ENCODE measurements at regions not wholly inside any gene's neighbourhood (a gene's known extent, or its start where the extent isn't known, plus 50 kb on each side); places are given as distances from the start of the nearest gene placed in this dataset.
"Not testable (repeated sequence)": the region's sequence is repeated elsewhere in the genome, so short reads cannot be mapped to it uniquely, and the experiment has no call there.

DNA sequence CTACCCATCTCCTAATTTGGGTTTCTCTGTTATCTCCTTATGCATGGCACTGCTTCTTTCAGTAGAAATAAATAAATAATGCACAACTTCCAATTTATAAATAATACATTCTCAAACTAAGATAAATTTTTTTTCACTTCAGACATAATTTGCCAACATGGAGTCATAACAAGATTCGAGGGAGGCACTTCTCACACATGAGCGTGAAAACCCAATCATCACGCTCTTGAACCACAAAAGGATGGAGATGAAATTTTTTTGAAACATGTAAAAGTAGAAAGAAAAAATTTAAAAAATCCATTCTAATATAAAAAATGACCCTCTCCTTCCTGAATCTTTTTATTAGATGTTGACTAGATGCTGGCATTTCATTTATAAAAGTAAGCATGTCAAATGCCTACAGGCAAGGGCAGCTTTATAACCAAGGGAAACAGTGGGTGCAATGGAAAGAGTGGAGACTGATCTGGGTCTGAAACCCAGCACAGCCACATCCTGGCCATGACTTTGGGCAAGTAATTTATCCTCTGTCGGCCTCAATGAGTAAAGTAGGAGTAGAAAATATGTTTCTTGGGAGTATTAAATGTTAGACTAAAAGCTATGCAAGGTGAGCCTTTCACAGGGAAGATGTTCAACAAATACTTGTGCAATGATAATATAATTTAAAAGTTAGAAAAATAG lies 185.0 kb downstream of the STK31 start:
- no peak overlapping the region for H3K4me3 ChIP-seq (ENCODE audit: low read depth, low read length)
- TF ChIP-seq, protein P1, sequence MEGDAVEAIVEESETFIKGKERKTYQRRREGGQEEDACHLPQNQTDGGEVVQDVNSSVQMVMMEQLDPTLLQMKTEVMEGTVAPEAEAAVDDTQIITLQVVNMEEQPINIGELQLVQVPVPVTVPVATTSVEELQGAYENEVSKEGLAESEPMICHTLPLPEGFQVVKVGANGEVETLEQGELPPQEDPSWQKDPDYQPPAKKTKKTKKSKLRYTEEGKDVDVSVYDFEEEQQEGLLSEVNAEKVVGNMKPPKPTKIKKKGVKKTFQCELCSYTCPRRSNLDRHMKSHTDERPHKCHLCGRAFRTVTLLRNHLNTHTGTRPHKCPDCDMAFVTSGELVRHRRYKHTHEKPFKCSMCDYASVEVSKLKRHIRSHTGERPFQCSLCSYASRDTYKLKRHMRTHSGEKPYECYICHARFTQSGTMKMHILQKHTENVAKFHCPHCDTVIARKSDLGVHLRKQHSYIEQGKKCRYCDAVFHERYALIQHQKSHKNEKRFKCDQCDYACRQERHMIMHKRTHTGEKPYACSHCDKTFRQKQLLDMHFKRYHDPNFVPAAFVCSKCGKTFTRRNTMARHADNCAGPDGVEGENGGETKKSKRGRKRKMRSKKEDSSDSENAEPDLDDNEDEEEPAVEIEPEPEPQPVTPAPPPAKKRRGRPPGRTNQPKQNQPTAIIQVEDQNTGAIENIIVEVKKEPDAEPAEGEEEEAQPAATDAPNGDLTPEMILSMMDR (IDR thresholded peaks at IDR 0.05; ENCODE audit: borderline replicate concordance, insufficient read depth, low read depth, low read length): no peak

DNA sequence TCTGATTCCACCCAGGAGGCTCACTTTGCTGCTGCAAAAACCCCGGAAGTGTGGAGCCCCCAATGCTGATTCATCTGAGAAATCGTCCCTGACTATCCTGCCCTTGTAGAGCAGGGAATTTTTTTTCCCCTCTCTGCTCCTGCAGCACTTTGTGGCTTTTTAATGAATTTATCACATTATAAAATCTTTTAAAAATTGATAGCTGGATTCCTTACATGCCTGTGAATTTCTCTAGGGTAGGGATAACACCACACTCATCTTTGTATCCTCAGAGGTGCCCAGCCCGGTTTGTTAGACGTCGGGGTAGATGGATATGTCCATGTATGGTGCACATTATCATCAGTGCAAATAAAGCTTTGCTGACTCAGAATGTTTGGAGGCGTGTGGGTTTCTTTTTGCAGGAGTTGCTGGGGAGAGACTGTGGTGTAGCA lies 185.7 kb downstream of the STK31 start:
- no peak overlapping the region for H3K4me3 ChIP-seq (ENCODE audit: low read depth, low read length)
- TF ChIP-seq, protein P1 (IDR thresholded peaks at IDR 0.05; ENCODE audit: borderline replicate concordance, insufficient read depth, low read depth, low read length): no peak

DNA sequence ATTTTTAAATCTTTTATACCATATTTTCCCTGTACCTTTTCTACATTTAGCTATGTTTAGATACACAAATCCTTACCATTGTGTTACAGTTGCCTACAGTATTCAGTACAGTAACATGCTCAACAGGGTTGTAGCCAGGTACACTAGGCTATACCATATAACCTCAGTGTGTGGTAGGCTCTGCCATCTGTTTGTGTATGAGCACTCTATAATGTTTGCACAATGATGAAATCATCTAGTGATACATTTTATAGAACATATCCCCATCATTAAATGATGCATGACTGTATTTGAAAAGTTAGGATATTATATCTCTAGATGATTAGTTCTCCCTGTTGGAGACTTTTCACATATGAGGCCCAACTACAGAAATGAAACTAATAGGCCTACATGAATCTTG lies 188.6 kb downstream of the STK31 start:
- TF ChIP-seq, protein P1 (IDR thresholded peaks at IDR 0.05; ENCODE audit: borderline replicate concordance, insufficient read depth, low read depth, low read length): no peak
- H3K4me3 ChIP-seq (ENCODE audit: low read depth, low read length): no peak overlapping the region

DNA sequence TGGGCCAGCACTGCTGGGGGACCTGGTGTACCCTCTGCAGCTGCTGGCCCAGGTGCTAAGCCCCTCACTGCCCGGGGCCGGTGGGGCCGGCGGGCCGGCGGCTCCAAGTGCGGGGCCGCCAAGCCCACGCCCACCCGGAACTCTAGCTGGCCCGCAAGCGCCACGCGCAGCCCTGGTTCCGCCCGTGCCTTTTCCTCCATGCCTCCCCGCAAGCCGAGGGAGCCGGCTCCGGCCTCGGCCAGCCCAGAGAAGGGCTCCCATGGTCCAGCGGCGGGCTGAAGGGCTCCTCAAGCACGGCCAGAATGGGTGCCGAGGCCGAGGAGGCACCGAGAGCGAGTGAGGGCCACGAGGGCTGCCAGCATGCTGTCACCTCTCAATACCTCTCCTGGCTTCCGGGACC lies 194.9 kb downstream of the STK31 start:
- not testable (repeated sequence) for H3K4me3 ChIP-seq (ENCODE audit: low read depth, low read length)

DNA sequence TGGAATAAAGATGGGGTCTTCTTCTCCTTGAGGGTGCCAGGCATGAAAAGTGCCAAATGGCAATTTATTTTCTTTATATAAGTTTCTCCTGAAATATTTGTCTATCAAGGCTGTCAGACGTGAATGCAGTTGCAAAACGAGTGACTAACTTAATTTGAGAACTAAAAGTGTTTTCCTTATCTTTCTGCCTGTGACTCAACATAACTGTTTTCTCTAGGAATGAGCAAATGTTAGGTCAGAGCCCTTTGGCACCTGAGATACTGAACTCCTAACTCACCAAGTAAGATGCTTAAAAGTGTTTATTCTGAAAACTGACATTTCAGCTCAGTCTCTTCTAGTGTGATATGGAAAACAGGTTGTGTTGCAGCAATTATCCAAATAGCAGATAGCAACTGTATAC lies 197.0 kb downstream of the STK31 start:
- TF ChIP-seq, protein P1 (IDR thresholded peaks at IDR 0.05; ENCODE audit: borderline replicate concordance, insufficient read depth, low read depth, low read length): no peak
- no peak overlapping the region for H3K4me3 ChIP-seq (ENCODE audit: low read depth, low read length)

DNA sequence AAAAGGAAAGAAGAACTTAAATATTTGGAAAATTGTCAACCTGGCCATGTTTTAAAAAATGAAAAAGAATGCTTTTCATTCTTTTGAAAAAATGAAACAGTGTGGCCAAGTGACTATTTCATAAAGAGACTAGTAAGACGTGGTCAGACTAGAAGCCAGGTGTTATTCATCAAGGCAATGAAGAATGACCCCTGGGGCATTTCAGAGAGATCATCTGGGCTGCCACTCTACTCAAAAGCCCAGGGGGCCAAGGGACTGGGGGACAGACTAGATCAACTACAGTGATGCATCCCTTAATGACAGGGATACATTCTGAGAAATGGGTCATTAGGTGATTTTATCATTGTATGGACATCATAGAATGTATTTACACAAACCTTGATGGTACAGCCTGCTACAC lies 199.4 kb downstream of the STK31 start:
- H3K4me3 ChIP-seq (ENCODE audit: low read depth, low read length): no peak overlapping the region
- TF ChIP-seq, protein P1 (IDR thresholded peaks at IDR 0.05; ENCODE audit: borderline replicate concordance, insufficient read depth, low read depth, low read length): no peak

DNA sequence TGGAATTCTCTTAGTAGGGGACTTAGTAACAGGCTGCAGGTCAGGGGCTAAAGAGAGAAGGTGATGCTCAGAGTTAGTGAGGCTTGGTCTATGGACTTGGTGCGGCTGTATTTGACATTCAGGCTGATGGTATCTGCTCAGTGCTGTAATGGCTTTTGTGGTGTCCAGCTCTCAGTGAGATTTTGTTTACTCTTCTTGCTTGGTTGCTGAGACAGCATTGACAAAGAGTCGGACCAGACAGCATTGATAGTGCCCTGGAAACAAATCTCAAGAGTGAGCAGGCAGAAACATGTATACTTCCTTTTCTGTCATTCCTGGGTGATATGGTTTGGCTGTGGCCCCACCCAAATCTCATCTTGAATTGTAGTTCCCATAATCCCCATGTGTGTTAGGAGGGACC lies 202.0 kb downstream of the STK31 start:
- TF ChIP-seq, protein P1 (IDR thresholded peaks at IDR 0.05; ENCODE audit: borderline replicate concordance, insufficient read depth, low read depth, low read length): no peak
- no peak overlapping the region for H3K4me3 ChIP-seq (ENCODE audit: low read depth, low read length)
